Motor neuron (in vitro differentiated cells): ENCODE measurements at regions not wholly inside any gene's neighbourhood (a gene's known extent, or its start where the extent isn't known, plus 50 kb on each side); places are given as distances from the start of the nearest gene placed in this dataset.

Source experiments
- ATAC-seq, 8 experiments: fragments of 200-7000 bp; cut with Tn5 transposase; replicated peaks in 6 of 8; 2 replicates each; pipeline ENCODE4 v1.8.0; 2021; ENCODE audit warnings: mild to moderate bottlenecking in 8 of 8, moderate library complexity in 8 of 8
- H3K27ac ChIP-seq, 2 donors: fragments of 250-450 bp; sonication (Bioruptor Pico); 2 replicates each; pipeline ENCODE4 v1.9.0; 2021; ENCODE audit warnings: antibody characterized with exemption in 2 of 2, mild to moderate bottlenecking in 2 of 2, moderate library complexity in 1 of 2
- H3K4me1 ChIP-seq, 2 donors: fragments of 250-450 bp; sonication (Bioruptor Pico); replicated peaks in 1 of 2; 2 replicates each; pipeline ENCODE4 v1.6.1; 2021; ENCODE audit warnings: antibody characterized with exemption in 2 of 2, mild to moderate bottlenecking in 2 of 2, moderate library complexity in 1 of 2
- H3K4me3 ChIP-seq, 5 donors: fragments of 250-450 bp; sonication (Bioruptor Pico); 2 replicates each; pipeline ENCODE4 v1.9.0; 2021; ENCODE audit warnings: antibody characterized with exemption in 5 of 5, mild to moderate bottlenecking in 5 of 5, moderate library complexity in 4 of 5
- WGBS, 10 experiments: fragments of 450-650 bp; shearing (Covaris generic); methylation state at CpG; one replicate each; pipeline ENCODE4 v1.0.0; 2022; 5-methylcytosine and 5-hydroxymethylcytosine counted together
- in situ Hi-C, 9 experiments: fragments of 400-800 bp; cut with MboI; loops; one replicate each; pipeline ENCODE4 v1.15.0; 2021; ENCODE audit warnings: low sequenced_read_pairs in 9 of 9, low pct_unique_long_range_greater_than_20kb in 2 of 9; ENCODE audit not compliant: unreplicated experiment in 9 of 9

DNA sequence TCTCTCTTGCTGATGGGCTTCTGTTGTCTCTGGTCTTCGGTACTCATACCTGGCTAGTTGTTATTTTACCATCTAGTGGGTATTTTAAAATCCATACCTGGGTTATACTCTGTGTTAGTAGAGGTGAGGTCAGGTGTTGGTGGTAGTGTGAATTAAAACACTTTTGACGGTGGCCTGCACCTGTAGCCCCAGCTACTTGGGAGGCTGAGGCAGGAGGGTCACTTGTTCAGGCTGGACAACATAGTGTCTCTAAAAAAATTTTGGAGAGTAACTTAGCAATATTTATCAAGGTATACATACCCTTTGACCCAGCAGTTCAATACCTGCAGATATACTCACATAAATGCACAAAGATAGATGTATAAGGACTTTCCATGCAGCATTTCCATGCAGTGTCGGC, 55.4 kb downstream of the GSX1 start:
- 10 to 100% (median 62%) methylated on average over 1 to 3 of the region's 3 CpGs; no CpG with 5 or more reads in 2 of the 10 experiments for WGBS, 10 experiments
- H3K4me3 ChIP-seq: no peak overlapping the region
- in situ Hi-C loops: loop anchor here in 5 of 9 experiments (25.0 kb wide), 3 partner anchors 115 to 885 kb away; partner anchors contain the start of gene CDX2 (in 1 of the 5)
- H3K4me1 ChIP-seq: peaks cover 0 to 8% of the 10 kb centered on the region in 2 donors
- no peak overlapping the region for H3K27ac ChIP-seq
- no peak for ATAC-seq

DNA sequence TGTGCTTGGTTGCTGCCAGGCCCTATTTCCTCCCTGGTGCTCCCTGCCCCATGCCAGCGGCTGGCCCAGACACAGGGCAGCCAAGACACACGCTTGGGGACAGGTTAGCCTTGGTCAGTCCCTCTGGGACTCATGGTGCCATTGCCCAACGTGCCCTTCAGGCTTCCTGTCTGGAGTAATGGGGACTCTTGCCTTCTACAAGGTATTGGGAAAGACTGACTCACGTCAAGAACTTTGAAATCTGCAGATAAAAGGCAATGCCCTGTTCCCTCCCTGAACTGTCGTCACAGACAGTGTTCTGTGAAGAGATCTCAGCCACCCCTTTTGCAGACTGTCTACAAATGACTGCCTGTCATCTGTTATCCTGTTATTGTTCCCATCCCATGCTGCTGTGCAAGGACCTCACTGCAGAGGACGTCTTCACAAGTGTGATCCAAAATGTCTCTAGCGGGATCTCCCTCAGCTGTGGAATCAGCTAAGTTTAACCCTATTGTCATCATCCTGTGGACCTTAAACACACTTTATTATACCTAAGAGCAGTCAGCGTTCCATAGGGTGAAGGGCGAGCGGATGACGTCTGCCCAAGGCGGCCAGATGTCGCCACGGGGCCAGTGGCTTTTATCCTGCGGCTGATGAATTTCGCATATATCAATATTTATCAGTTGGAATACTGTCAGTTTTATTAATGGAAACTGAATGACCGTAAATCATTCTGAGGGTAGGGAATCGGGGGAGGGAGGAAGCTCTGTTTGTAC, 59.0 kb downstream of the GSX1 start:
- peaks cover 0 to 8% of the 10 kb centered on the region in 2 donors for H3K4me1 ChIP-seq
- H3K27ac ChIP-seq: no peak overlapping the region
- WGBS, 10 experiments: 0 to 83% (median 63%) methylated on average over 1 to 13 of the region's 18 CpGs; no CpG with 5 or more reads in 1 of the 10 experiments
- ATAC-seq: peak in 1 of 8 experiments; percentile 15
- no peak overlapping the region for H3K4me3 ChIP-seq
- in situ Hi-C loops: no loop called here

DNA sequence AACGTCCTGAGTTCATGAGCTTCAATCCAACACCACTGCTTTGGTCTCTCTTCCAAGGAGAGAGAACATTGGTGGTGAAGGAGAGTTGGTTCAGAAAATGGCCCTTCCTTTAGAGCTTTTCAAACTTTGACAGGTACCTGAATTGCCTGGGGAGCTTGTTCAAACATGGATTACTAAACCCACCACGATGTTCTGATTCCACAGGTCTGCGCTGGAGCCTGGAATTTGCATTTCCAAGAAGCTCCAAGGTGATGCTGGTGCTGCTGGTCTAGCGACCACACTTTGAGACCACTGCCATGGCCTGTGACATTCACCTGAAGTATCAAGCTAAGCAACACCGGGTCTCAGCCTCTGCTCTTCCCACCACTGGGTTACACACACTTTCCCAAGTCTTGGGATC, 60.2 kb downstream of the GSX1 start:
- Histone ChIP-seq H3K4me3 (no peak overlapping the region), H3K27ac (no peak overlapping the region), H3K4me1 (peaks cover 0 to 8% of the 10 kb centered on the region in 2 donors)
- in situ Hi-C loops: no loop called here
- ATAC-seq: no peak
- WGBS, 10 experiments: 0 to 60% (median 20%) methylated on average over 1 to 4 of the region's 5 CpGs; no CpG with 5 or more reads in 6 of the 10 experiments

DNA sequence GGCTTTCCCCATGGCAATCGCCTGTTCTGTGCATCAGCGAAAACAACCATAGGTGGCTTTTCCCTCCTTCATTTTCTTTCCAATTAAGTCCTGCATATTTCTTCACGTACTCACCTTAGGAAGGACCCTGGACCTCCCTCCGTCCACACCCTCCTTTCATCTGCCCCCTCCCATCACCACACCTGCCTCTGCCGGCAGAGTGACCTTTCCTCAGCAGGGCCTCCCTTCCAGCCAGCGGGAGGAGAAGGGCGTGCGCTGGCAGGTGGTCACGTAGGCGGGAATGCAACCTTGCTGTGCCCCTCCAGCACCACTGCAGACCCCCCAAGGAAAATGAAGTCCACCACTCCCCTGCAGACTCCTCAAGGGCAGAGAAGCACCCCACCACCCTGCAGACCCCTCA, 61.1 kb downstream of the GSX1 start:
- Histone ChIP-seq H3K4me3 (no peak overlapping the region), H3K27ac (no peak overlapping the region), H3K4me1 (peaks cover 0 to 8% of the 10 kb centered on the region in 2 donors)
- WGBS, 10 experiments: 65 to 86% (median 80%) methylated on average over 2 to 10 of the region's 10 CpGs; no CpG with 5 or more reads in 3 of the 10 experiments
- in situ Hi-C loops: no loop called here
- no peak for ATAC-seq

DNA sequence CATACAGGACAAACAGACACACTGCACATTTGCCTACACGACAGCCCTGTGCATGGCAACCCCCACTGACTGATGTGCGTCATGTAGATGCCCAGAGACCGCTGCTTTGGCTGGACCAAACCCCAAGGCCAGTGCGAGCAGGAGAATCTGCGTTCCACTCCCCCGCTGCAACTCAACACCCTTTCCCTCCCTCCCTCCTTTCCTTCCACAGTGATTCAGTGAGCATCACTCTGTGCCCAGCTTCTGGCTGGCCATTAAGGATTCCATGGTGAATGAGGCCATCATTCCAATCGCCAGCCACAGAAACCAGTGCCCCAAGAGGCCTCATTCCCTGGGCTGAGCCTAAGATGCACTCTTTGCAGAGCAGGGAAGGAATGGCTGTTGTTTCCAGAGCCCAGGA, 61.6 kb downstream of the GSX1 start:
- Histone ChIP-seq H3K4me3 (no peak overlapping the region), H3K4me1 (peaks cover 0 to 8% of the 10 kb centered on the region in 2 donors), H3K27ac (no peak overlapping the region)
- in situ Hi-C loops: no loop called here
- ATAC-seq: no peak
- 40 to 87% (median 67%) methylated on average over 1 to 6 of the region's 7 CpGs; no CpG with 5 or more reads in 5 of the 10 experiments for WGBS, 10 experiments

DNA sequence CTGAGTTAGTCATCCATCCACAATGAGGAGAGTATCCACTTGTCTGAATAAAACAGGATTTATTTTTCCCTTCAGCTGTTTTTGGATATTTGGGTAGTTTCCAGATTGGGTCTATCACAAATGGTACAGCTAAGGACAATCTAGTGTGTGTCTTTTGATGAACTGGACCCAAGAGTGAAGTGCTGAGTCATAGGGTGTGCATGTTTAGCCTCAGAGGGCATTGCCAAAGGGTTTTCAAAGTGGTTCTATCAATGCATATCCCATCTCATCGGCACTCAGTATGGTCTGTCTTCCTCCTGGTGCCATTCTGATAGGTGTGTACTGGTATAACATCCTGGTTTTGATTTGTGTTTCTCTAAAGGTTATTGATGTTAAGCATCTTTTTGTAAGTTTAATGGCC, 62.3 kb downstream of the GSX1 start:
- in situ Hi-C loops: no loop called here
- H3K27ac ChIP-seq: no peak overlapping the region
- peaks cover 0 to 8% of the 10 kb centered on the region in 2 donors for H3K4me1 ChIP-seq
- 0 to 100% (median 67%) methylated on average over 1 of the region's 1 CpG; no CpG with 5 or more reads in 3 of the 10 experiments for WGBS, 10 experiments
- H3K4me3 ChIP-seq: no peak overlapping the region
- peak in 1 of 8 experiments; percentile 66 for ATAC-seq

DNA sequence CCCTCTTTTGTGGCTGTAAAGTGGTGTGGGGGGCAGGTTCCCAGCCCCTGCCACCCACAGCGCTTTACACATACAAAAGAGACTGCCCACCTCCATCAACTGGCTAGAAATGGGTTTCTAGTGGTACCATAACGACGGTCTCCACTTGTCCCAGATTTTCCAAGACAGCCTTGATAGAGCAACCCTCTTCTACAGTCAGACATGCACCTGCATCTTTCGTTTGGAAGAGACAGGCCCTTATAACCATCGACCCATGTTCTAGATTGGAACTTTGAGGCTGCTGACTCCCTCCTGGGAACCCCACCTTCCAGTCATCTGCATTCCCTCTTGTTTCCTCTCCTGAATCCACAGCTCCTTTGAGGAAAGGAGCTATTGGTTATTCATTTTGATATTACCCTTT, 63.1 kb downstream of the GSX1 start:
- no peak overlapping the region for H3K4me3 ChIP-seq
- H3K4me1 ChIP-seq: peaks cover 0 to 8% of the 10 kb centered on the region in 2 donors
- 16 to 78% (median 41%) methylated on average over 1 to 5 of the region's 5 CpGs; no CpG with 5 or more reads in 6 of the 10 experiments for WGBS, 10 experiments
- ATAC-seq: no peak
- no peak overlapping the region for H3K27ac ChIP-seq
- in situ Hi-C loops: no loop called here

DNA sequence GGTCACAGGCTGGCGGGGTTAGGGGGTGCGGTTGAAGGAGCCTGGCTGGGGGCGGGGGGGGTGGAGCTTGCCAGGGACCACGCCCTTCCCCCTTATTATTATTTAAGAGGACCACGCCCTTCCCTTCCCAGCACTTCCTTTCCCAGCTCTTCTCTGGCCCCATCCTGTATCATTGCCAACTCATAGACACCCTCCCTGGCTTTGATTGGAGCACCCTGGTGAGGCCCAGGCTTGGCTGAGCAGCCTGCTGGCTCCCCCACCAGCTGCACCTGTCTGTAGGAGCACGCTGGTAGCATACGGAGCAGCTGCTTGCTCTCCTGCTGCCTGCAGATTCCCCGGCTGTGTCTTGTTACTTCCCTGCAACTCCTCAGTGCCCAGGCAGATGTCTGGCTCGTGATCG, 62.5 kb upstream of the PDX1 start:
- no peak overlapping the region for H3K27ac ChIP-seq
- peak in 3 of 8 experiments; percentile 19 to 72 (median 62) for ATAC-seq
- 30 to 70% (median 45%) methylated on average over 2 to 5 of the region's 10 CpGs; no CpG with 5 or more reads in 7 of the 10 experiments for WGBS, 10 experiments
- H3K4me1 ChIP-seq: no peaks in the 10 kb centered on the region
- H3K4me3 ChIP-seq: no peak overlapping the region
- in situ Hi-C loops: no loop called here

DNA sequence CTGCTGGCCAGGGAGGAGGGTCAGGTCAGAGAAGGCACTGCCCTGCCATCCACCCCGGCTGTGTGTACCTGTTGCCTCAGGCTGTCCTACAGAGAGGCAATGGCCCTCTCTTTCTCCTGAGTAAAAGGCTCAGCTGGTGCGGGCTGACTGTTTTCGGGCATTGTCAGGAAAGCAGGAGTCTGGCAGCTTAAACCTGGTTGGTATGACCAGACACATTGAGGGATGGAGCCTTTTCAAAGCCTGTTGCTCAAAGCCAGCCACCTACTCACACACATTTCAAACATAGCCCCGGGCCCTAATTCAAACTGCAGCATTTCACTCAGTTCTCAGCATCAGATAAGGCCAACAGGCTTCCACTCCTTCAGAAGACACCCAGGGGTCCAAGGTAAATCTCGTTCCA, 61.8 kb upstream of the PDX1 start:
- no peak overlapping the region for H3K4me3 ChIP-seq
- in situ Hi-C loops: no loop called here
- no peak for ATAC-seq
- H3K4me1 ChIP-seq: no peaks in the 10 kb centered on the region
- no peak overlapping the region for H3K27ac ChIP-seq
- 0 to 87% (median 54%) methylated on average over 1 to 3 of the region's 5 CpGs; no CpG with 5 or more reads in 4 of the 10 experiments for WGBS, 10 experiments

DNA sequence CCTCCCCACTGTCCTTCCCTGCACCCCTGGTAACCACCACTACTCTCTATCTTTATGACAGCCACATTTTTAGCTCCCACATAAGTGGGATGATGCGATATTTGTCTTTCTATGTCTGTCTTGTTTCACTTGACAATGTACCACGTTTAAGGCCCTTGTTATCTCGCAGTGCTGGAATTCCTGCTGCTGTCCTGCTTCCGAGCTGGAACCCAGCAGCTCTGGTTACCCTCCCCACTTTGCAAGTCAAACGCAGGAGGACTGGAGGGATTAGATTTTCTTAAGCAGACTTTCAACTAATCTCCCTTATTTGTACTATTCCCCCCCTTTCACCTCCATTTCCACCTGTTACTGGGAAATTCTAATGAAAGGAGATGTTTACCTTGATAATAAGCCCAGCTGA, 59.1 kb upstream of the PDX1 start:
- H3K4me1 ChIP-seq: no peaks in the 10 kb centered on the region
- WGBS, 10 experiments: 0 to 68% (median 15%) methylated on average over 1 to 5 of the region's 5 CpGs; no CpG with 5 or more reads in 1 of the 10 experiments
- no peak for ATAC-seq
- no peak overlapping the region for H3K27ac ChIP-seq
- in situ Hi-C loops: no loop called here
- no peak overlapping the region for H3K4me3 ChIP-seq

DNA sequence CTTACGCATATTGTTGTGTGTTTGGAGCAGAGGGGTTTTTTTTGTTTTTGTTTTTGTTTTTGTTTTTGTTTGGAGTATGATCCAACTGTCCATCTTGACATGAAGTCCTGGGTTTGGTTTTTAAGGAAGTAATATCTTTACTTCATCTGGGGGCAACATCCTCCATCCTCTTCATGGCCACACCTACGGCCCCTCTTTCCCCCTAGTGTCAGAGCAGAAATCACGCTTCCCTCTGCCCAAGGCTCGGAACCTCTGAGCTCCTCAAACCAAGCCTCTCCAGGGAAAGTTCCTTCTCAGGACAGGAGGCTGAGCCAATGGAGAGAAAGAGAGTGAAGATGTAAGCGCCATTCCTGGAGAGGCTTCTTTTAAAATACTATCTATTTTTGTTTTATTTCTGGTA, 58.6 kb upstream of the PDX1 start:
- Histone ChIP-seq H3K4me1 (no peaks in the 10 kb centered on the region), H3K27ac (no peak overlapping the region), H3K4me3 (no peak overlapping the region)
- 0 to 75% (median 26%) methylated on average over 1 to 5 of the region's 5 CpGs; no CpG with 5 or more reads in 1 of the 10 experiments for WGBS, 10 experiments
- ATAC-seq: no peak
- in situ Hi-C loops: no loop called here

DNA sequence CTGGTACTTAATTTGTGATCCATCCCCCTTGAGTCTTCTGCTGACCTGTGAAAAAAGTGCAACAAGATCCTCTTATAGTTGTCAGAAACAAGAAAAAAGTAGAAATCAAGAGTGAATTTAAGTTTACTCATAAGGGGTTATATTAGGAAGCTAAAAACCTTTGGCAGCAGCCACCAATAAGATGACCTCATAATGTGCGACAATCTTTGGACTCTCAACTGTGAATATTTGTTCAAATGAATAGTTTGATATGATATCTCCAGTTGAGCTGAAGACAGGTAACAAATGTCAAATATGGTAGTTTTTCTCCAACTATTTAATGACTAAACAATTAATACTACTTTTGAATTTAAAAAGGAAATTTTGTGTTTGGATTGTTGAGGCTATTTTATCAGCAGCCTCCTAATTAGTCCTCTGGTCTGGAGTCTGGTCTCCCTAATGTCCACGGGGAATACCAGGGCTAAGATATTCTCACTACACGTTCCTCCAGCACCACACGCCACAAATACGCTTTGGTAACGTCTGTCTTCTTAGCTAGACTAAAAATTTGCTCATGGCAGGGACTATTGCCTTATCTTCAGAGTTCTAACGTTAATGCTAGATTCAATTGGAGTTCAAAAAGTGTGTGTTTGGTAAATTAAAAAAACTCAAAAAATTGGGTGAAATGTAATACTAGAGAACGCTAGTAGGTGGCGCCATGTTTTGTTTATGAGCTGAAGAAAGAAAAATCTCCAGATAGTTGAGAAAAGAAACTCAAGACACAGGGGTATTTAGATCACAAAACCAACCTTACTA, 51.0 kb upstream of the PDX1 start:
- no peak for ATAC-seq
- H3K4me3 ChIP-seq: no peak overlapping the region
- no peaks in the 10 kb centered on the region for H3K4me1 ChIP-seq
- H3K27ac ChIP-seq: no peak overlapping the region
- in situ Hi-C loops: no loop called here
- 0 to 62% (median 24%) methylated on average over 1 to 9 of the region's 9 CpGs for WGBS, 10 experiments

DNA sequence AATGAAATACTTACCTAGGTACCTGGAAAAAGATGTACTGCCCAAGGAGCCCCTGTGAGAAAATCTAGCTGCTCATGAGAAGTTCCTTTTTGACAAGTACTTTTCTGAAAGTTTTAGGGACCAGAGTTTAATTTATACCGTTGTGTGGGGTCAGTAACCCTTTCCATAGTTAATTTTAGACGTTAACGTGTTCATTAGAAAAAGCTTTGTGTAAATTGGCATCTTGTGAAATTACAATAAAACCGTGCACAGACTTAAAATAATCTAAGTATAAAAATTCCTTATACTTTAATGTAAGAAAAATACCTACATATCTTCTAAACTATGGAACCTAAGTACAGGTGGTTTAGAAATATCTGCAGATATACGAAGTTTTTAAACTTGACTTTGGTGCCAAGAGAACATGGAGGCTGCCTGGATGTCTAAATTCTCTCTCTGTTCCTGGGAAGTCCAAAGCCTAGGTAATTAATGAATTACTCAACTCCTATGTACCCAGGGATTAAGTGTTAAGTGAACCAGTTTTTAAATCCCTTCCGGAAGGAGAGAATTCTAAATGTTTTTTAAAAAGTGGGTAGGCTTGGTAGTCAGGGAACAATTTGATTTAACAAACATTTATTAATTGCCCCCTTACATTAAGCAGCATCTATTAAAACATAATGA, 50.2 kb upstream of the PDX1 start:
- Histone ChIP-seq H3K4me1 (no peaks in the 10 kb centered on the region), H3K4me3 (no peak overlapping the region), H3K27ac (no peak overlapping the region)
- WGBS, 10 experiments: 16 to 75% (median 31%) methylated on average over 2 to 6 of the region's 6 CpGs
- ATAC-seq: no peak
- in situ Hi-C loops: no loop called here
